ENCODE measurements at regions not wholly inside any gene's neighbourhood (a gene's known extent, or its start where the extent isn't known, plus 50 kb on each side); places are given as distances from the start of the nearest gene placed in this dataset.
"Not testable (repeated sequence)": the region's sequence is repeated elsewhere in the genome, so short reads cannot be mapped to it uniquely, and the experiment has no call there.

GRCh38 chrX:102784550-102784949, 64.0 kb downstream of the GPRASP3 start:
- Histone ChIP-seq H3K4me1 (ENCODE audit: control insufficient read depth, insufficient read depth, low read length) (no peaks in the 10 kb centered on the region), H3K4me3 (ENCODE audit: low read length) (no peak overlapping the region), H3K36me3 (ENCODE audit: control insufficient read depth, insufficient read depth, low read length) (no peaks in the 10 kb centered on the region), H3K27ac (ENCODE audit: low read length) (no peak overlapping the region), H3K27me3 (ENCODE audit: control insufficient read depth, insufficient read depth, low read length) (no peaks in the 10 kb centered on the region), H3K9me3 (ENCODE audit: control insufficient read depth, low read depth, low read length) (no peaks in the 10 kb centered on the region)
- DNase-seq: no peak
- WGBS (ENCODE audit: insufficient coverage, low lambda C conversion rate): no CpG with 5 or more reads among the region's 4 CpGs

- no peaks in the 10 kb centered on the region for H3K36me3 ChIP-seq (ENCODE audit: control insufficient read depth, insufficient read depth, low read length)
- H3K27me3 ChIP-seq (ENCODE audit: control insufficient read depth, insufficient read depth, low read length): no peaks in the 10 kb centered on the region
- no peaks in the 10 kb centered on the region for H3K4me1 ChIP-seq (ENCODE audit: control insufficient read depth, insufficient read depth, low read length)
- WGBS (ENCODE audit: insufficient coverage, low lambda C conversion rate): no CpG with 5 or more reads among the region's 1 CpG
- H3K4me3 ChIP-seq (ENCODE audit: low read length): no peak overlapping the region
- DNase-seq: no peak
- H3K27ac ChIP-seq (ENCODE audit: low read length): no peak overlapping the region
- no peaks in the 10 kb centered on the region for H3K9me3 ChIP-seq (ENCODE audit: control insufficient read depth, low read depth, low read length)
Measured at GRCh38 chrX:102787283-102787682, 66.7 kb downstream of the GPRASP3 start.

- WGBS (ENCODE audit: insufficient coverage, low lambda C conversion rate): no CpG with 5 or more reads among the region's 1 CpG
- Histone ChIP-seq H3K9me3 (ENCODE audit: control insufficient read depth, low read depth, low read length) (no peaks in the 10 kb centered on the region), H3K27me3 (ENCODE audit: control insufficient read depth, insufficient read depth, low read length) (no peaks in the 10 kb centered on the region), H3K4me3 (ENCODE audit: low read length) (no peak overlapping the region), H3K27ac (ENCODE audit: low read length) (no peak overlapping the region), H3K4me1 (ENCODE audit: control insufficient read depth, insufficient read depth, low read length) (no peaks in the 10 kb centered on the region), H3K36me3 (ENCODE audit: control insufficient read depth, insufficient read depth, low read length) (no peaks in the 10 kb centered on the region)
- no peak for DNase-seq
Measured at GRCh38 chrX:102808336-102808735, 87.8 kb downstream of the GPRASP3 start.

- WGBS (ENCODE audit: insufficient coverage, low lambda C conversion rate): no CpG with 5 or more reads among the region's 2 CpGs
- not testable (repeated sequence) for H3K36me3 ChIP-seq (ENCODE audit: control insufficient read depth, insufficient read depth, low read length); H3K4me1 ChIP-seq (ENCODE audit: control insufficient read depth, insufficient read depth, low read length); H3K27ac ChIP-seq (ENCODE audit: low read length); H3K4me3 ChIP-seq (ENCODE audit: low read length); DNase-seq; H3K27me3 ChIP-seq (ENCODE audit: control insufficient read depth, insufficient read depth, low read length); H3K9me3 ChIP-seq (ENCODE audit: control insufficient read depth, low read depth, low read length)
Measured at GRCh38 chrX:102818269-102818668, 97.7 kb downstream of the GPRASP3 start.

- Histone ChIP-seq H3K27me3 (ENCODE audit: control insufficient read depth, insufficient read depth, low read length) (no peaks in the 10 kb centered on the region), H3K4me1 (ENCODE audit: control insufficient read depth, insufficient read depth, low read length) (no peaks in the 10 kb centered on the region), H3K36me3 (ENCODE audit: control insufficient read depth, insufficient read depth, low read length) (peaks cover 3% of the 10 kb centered on the region), H3K9me3 (ENCODE audit: control insufficient read depth, low read depth, low read length) (no peaks in the 10 kb centered on the region), H3K27ac (ENCODE audit: low read length) (no peak overlapping the region), H3K4me3 (ENCODE audit: low read length) (no peak overlapping the region)
- DNase-seq: no peak
- WGBS (ENCODE audit: insufficient coverage, low lambda C conversion rate): no CpG with 5 or more reads among the region's 5 CpGs
Measured at GRCh38 chrX:102832661-102833060, 104.4 kb upstream of the RAB40AL start.

GRCh38 chrX:102833136-102833535, 103.9 kb upstream of the RAB40AL start:
- WGBS (ENCODE audit: insufficient coverage, low lambda C conversion rate): no CpG with 5 or more reads among the region's 3 CpGs
- H3K27me3 ChIP-seq (ENCODE audit: control insufficient read depth, insufficient read depth, low read length): no peaks in the 10 kb centered on the region
- no peaks in the 10 kb centered on the region for H3K9me3 ChIP-seq (ENCODE audit: control insufficient read depth, low read depth, low read length)
- no peaks in the 10 kb centered on the region for H3K4me1 ChIP-seq (ENCODE audit: control insufficient read depth, insufficient read depth, low read length)
- H3K27ac ChIP-seq (ENCODE audit: low read length): no peak overlapping the region
- peaks cover 3% of the 10 kb centered on the region for H3K36me3 ChIP-seq (ENCODE audit: control insufficient read depth, insufficient read depth, low read length)
- H3K4me3 ChIP-seq (ENCODE audit: low read length): no peak overlapping the region
- no peak for DNase-seq

- Histone ChIP-seq H3K27me3 (ENCODE audit: control insufficient read depth, insufficient read depth, low read length) (no peaks in the 10 kb centered on the region), H3K27ac (ENCODE audit: low read length) (no peak overlapping the region), H3K4me1 (ENCODE audit: control insufficient read depth, insufficient read depth, low read length) (no peaks in the 10 kb centered on the region), H3K36me3 (ENCODE audit: control insufficient read depth, insufficient read depth, low read length) (no peaks in the 10 kb centered on the region), H3K9me3 (ENCODE audit: control insufficient read depth, low read depth, low read length) (no peaks in the 10 kb centered on the region), H3K4me3 (ENCODE audit: low read length) (no peak overlapping the region)
- peak in 1 of 2 donors; percentile 8 for DNase-seq
- WGBS (ENCODE audit: insufficient coverage, low lambda C conversion rate): no CpG with 5 or more reads among the region's 5 CpGs
Measured at GRCh38 chrX:102835504-102836146, 101.4 kb upstream of the RAB40AL start.

- no peak for DNase-seq
- Histone ChIP-seq H3K27me3 (ENCODE audit: control insufficient read depth, insufficient read depth, low read length) (no peaks in the 10 kb centered on the region), H3K9me3 (ENCODE audit: control insufficient read depth, low read depth, low read length) (no peaks in the 10 kb centered on the region), H3K4me1 (ENCODE audit: control insufficient read depth, insufficient read depth, low read length) (no peaks in the 10 kb centered on the region), H3K27ac (ENCODE audit: low read length) (no peak overlapping the region), H3K4me3 (ENCODE audit: low read length) (no peak overlapping the region), H3K36me3 (ENCODE audit: control insufficient read depth, insufficient read depth, low read length) (no peaks in the 10 kb centered on the region)
- no CpG with 5 or more reads among the region's 1 CpG for WGBS (ENCODE audit: insufficient coverage, low lambda C conversion rate)
Measured at GRCh38 chrX:102837847-102838246, 99.2 kb upstream of the RAB40AL start.

- Histone ChIP-seq H3K27me3 (ENCODE audit: control insufficient read depth, insufficient read depth, low read length) (no peaks in the 10 kb centered on the region), H3K27ac (ENCODE audit: low read length) (no peak overlapping the region), H3K36me3 (ENCODE audit: control insufficient read depth, insufficient read depth, low read length) (peaks cover 9% of the 10 kb centered on the region), H3K9me3 (ENCODE audit: control insufficient read depth, low read depth, low read length) (no peaks in the 10 kb centered on the region), H3K4me3 (ENCODE audit: low read length) (no peak overlapping the region), H3K4me1 (ENCODE audit: control insufficient read depth, insufficient read depth, low read length) (no peaks in the 10 kb centered on the region)
- peak in 1 of 2 donors; percentile 5 for DNase-seq
- no CpG with 5 or more reads among the region's 6 CpGs for WGBS (ENCODE audit: insufficient coverage, low lambda C conversion rate)
Measured at GRCh38 chrX:102840871-102841705, 96.0 kb upstream of the RAB40AL start.

GRCh38 chrX:102841706-102842003, 95.4 kb upstream of the RAB40AL start:
- Histone ChIP-seq H3K36me3 (ENCODE audit: control insufficient read depth, insufficient read depth, low read length) (peaks cover 9% of the 10 kb centered on the region), H3K4me1 (ENCODE audit: control insufficient read depth, insufficient read depth, low read length) (no peaks in the 10 kb centered on the region), H3K27me3 (ENCODE audit: control insufficient read depth, insufficient read depth, low read length) (no peaks in the 10 kb centered on the region), H3K9me3 (ENCODE audit: control insufficient read depth, low read depth, low read length) (no peaks in the 10 kb centered on the region), H3K4me3 (ENCODE audit: low read length) (no peak overlapping the region), H3K27ac (ENCODE audit: low read length) (no peak overlapping the region)
- WGBS (ENCODE audit: insufficient coverage, low lambda C conversion rate): no CpG with 5 or more reads among the region's 2 CpGs
- DNase-seq: no peak

GRCh38 chrX:102845020-102845419, 92.1 kb upstream of the RAB40AL start:
- H3K4me1 ChIP-seq (ENCODE audit: control insufficient read depth, insufficient read depth, low read length): no peaks in the 10 kb centered on the region
- no peaks in the 10 kb centered on the region for H3K9me3 ChIP-seq (ENCODE audit: control insufficient read depth, low read depth, low read length)
- no peak for DNase-seq
- no peaks in the 10 kb centered on the region for H3K27me3 ChIP-seq (ENCODE audit: control insufficient read depth, insufficient read depth, low read length)
- H3K4me3 ChIP-seq (ENCODE audit: low read length): no peak overlapping the region
- no peak overlapping the region for H3K27ac ChIP-seq (ENCODE audit: low read length)
- peaks cover 9% of the 10 kb centered on the region for H3K36me3 ChIP-seq (ENCODE audit: control insufficient read depth, insufficient read depth, low read length)
